Fibroblast of skin of right biceps (primary cell): ENCODE measurements at regions not wholly inside any gene's neighbourhood (a gene's known extent, or its start where the extent isn't known, plus 50 kb on each side); places are given as distances from the start of the nearest gene placed in this dataset.

Source experiments
- DNase-seq: peaks from one replicate; pipeline ENCODE4 v3.0.0-alpha.2; 2013

- no peak for DNase-seq
Measured at GRCh38 chr10:128723631-128724205, 597.5 kb upstream of the MKI67 start.

GRCh38 chr10:128725531-128725930, 599.3 kb upstream of the MKI67 start:
- DNase-seq: no peak

DNA sequence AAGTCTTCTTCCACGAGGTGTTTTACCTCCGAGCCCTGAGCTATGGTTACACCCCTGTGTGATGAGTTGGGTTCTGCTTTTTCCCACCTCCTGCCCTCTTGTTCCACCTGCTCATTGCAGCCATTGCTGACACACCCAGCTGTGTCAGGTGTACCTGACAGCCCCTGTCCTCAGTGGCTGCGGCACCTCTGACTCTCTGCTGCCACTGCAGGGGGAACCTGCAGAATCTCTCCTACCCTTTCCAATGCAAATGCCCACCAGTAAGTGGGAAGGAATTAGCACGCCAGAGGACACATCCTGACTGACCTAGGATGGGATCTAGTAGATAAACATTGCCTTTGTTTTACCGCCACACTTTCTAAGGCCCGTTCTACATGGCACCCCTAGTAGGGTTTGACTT, 600.9 kb upstream of the MKI67 start:
- no peak for DNase-seq

GRCh38 chr10:128729910-128730420, 603.7 kb upstream of the MKI67 start:
- no peak for DNase-seq

- no peak for DNase-seq
Measured at GRCh38 chr10:128730922-128731321, 604.7 kb upstream of the MKI67 start.

DNA sequence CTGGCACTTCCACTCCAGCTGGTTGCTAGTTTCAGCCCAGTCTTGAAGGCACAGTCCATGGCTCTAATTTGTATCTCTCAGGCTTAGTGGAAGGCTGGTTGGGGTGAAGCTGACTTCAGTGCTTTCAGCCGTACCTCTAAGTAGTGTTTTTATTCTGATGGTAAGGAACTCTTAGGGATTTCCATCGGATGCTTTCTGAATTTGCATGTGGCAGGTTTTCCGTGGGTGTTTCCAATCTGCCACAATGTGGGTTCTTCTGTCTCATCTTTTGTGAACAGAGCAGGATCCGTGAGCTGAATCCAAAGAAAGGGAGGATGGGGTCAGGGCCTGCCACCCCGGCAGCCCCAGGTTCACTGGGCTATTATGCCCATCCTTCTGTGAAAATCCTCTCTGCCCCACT, 607.9 kb upstream of the MKI67 start:
- DNase-seq: no peak

GRCh38 chr10:128734734-128735133, 608.5 kb upstream of the MKI67 start:
- DNase-seq: no peak

DNA sequence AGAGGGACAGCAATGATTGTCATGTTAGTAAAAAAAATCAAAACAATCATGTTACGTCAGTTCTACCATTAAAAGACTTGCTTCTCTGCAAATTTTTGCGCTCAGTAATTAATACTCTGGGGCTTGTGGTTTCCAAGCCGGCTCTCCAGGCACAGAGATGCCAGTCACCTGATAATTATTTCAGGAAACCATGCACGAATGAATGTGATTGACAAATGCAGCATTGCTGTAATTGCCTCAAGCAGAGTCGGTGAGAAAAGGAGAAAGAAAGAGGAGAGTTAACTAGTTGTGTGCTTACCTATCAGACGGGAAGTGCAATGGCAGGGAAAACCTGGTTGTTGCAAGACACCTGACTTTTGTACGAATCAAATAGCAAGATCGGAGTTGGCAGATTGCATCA, 609.8 kb upstream of the MKI67 start:
- no peak for DNase-seq

GRCh38 chr10:128738386-128738915, 612.2 kb upstream of the MKI67 start:
- no peak for DNase-seq

DNA sequence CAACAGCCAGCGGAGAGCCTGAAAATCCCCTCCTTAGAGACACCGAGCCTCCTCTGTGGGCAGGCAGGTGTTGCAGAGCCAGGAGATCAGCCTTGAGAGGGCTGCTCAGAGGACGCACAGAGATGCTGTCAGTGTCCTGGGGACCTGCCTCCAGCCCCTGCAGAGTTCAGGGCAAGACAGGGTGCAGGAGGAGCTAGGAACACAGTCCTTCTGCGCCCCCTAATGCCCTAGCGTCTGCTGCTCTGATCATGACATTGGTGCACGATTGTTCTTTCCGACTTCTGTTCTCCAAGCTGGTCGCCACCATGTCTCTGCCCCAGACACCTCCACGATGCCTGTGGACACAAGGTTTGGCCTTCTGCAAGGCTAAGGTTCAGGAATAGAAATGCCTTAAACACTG, 613.7 kb upstream of the MKI67 start:
- DNase-seq: no peak

GRCh38 chr10:128741180-128741579, 615.0 kb upstream of the MKI67 start:
- DNase-seq: no peak

DNA sequence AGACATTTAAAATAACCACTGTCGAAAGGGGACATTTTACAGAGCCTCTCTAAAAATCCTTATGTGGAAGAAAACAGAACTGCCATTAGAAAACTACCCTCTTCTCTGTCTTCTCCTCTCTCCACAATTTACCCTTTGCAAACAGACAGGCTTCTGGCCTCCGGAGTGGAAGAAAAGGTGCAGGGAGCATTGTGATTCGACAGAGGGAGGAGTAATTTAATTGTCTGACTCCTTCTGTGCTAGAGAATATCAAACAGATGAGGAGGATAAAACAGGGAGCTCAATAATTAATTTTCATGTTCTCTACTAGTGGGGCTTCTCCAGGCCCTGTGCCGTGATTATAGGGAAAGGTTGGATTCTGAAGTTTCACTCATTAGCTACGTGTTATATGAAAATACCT, 615.5 kb upstream of the MKI67 start:
- DNase-seq: no peak

DNA sequence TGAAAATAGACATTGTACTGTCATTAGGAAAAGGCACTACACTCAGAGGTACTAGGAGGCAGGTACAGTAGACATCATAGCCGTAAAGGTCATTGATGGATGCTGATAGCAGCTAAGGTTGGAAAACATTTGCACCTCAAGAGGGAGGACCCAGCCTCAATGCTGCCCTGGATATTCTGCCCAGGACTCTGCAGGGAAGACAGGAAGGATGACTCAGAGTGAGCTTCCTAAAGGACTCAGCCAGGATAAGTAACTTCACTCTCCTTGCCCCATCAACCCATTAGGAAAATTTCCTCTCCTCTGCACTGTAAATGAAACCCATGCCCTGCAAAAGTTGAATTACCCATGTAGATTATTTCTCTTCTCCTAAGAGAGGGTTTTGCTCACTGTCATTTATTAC, 617.9 kb upstream of the MKI67 start:
- peak; percentile 8 for DNase-seq

DNA sequence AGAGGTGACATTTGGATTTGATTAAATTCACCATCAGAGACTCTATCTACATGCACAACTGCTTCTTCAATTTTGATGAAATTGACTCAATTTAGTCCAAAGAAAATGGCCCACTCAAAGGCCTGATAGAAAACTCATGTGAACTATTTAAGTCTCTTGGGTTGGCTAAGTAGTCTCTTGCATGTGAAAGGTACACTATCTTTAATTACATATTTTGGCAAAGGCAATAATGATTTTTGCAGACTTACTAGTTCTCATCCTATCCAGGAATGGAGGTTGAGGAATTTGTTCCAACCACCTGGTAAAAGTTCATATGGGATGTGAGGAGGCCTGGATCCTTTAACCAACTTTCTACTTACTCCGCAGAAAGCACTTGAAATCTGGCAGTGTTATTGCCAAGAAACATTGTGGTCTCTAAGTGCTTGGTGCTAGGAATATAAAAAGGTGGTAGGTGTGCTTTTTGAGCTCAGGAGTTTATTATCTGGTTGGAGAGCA, 618.6 kb upstream of the MKI67 start:
- DNase-seq: no peak

DNA sequence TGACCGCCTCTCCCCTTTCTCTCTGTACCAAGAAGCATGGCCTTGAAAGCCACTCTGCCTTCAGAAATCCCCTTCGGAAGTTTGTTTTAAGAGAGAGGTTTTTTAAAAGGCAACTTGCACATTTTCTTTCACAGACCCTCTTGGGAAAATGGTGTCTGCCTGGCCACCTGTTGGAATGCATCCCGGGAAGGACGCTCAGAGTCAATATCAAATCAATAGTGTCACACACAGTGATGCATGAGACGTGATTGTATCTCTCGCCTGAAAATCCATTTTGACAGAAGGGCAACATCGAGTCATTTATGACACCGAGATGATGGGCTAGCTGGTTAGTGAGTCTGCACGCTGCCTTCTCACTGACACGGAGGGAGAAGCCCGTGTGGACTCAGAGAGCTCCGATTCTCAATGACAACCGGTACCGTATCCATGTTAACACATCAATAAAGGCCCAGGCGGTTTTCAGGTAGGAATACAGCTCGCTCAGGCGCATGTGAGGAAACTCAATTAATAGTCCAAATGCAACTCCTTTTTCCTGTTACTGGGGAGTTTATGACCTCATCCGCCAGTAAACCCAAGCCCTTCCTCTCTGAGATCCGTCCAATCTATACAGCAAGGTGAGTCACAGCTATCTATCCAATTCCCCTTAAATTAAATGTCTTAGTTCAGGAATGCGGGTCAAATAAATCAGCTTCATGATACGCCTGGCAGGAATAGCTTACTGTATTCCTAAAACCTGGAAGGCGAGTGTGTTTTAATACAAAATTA, 621.5 kb upstream of the MKI67 start:
- DNase-seq: no peak

DNA sequence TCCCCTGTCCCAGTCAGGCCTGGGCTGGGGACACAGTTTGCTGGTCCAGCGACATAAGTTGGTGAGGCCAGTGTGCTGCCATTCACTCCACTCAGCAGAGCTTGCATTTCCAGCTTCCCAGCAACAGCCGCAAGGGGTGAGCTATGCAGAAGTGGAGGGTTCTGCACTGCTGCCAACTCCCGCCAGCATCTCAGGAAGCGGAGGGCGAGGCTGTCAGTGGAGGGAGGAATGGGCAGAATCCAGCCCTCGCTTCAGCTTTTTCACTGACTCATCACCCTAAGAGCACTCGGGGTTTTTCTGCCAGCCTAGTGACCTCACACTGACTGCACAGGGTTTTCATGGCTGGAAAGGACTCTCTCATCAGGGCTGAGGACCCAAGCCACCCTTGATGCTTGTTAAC, 625.1 kb upstream of the MKI67 start:
- DNase-seq: peak; percentile 1

DNA sequence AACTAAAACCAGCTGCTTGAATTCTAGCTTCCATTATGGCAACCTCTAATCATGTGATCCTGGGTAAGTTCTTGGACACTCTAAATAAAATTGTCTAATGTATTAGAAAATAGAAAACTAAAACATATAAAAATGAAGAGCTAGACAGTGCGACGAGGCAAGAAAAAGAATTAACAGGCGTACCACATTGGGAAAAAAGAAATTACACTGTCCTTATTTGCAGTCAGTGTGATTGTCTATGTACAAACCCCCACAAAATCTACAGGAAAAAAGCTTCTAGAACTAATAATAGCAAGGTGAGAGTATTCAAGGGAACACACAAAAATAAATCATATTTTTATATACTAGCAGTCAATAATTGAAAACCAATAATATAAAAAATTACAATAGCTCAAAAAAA, 625.6 kb upstream of the MKI67 start:
- DNase-seq: no peak

- no peak for DNase-seq
Measured at GRCh38 chr10:128759174-128759573, 633.0 kb upstream of the MKI67 start.

- DNase-seq: no peak
Measured at GRCh38 chr10:128763588-128763987, 637.4 kb upstream of the MKI67 start.

DNA sequence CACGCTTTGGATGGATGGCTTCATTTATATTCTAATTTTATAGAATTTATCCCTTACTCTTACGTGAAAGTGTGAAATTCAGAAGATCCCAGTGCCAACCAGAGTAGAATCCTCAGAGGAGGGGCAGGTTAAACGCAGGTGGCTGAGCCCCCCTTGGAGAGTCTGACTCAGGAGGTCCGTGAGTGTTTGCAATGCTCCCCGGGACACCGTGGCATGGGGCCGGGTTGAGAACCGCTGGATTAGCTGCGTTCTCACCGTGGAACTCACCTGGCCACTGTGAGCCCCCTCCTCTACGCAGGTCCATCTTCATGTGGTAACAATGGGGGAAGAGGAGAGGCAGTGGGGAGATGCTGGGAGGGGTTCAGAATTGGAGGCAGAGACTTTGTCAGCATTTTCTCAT, 638.0 kb upstream of the MKI67 start:
- no peak for DNase-seq

- DNase-seq: no peak
Measured at GRCh38 chr10:128766915-128767314, 640.7 kb upstream of the MKI67 start.

DNA sequence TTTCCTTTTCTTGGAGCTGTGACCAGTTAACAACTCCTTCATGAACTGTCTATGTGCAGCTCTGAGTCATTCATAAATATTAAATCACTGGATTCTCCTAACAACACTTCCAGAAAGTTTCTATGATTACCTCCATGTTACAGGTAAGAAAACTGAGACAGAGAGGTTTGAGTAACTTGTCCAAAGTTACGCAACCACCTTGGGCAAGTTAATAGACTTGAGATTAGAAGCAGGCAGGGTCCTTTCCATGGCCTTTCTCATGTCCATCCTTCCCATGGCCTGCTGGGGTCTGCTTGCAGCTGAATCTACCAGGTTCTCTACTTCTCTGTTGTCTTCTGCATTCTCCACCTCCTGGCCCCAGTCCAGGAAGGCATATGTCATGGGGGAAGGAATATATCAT, 648.8 kb upstream of the MKI67 start:
- no peak for DNase-seq

DNA sequence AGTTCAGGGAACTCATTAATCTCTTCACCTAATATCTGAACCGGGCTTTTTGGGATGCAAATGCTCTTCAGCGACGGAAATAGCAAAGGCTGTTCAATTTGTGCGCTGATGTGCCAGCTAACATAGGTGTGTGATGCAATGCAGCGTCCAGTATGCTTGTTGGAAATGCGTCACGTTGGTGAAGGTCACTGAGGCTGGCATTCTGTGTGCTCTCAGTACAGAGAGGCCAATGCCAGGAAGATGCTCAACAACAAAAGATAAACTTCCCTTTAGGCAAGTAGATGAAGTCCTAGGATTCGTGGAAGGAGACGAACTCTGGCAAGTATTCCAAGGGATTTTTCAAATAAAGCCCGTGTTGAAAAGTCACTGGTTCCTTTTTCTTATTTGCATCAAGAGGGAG, 649.5 kb upstream of the MKI67 start:
- no peak for DNase-seq

GRCh38 chr10:128776673-128777252, 650.5 kb upstream of the MKI67 start:
- no peak for DNase-seq
